A549 (cell line): ENCODE measurements at regions not wholly inside any gene's neighbourhood (a gene's known extent, or its start where the extent isn't known, plus 50 kb on each side); places are given as distances from the start of the nearest gene placed in this dataset.
A peak's percentile ranks its signal among the peaks of the same experiment; 100 is the strongest.

ENCODE experiments used
- ATAC-seq, 2 experiments: fragments of 200-7000 bp in 1 of 2; fragments of >200 bp in 1 of 2; cut with Nextera tagmentation in 1 of 2; cut with Tn5 transposase in 1 of 2; 3 replicates each; pipeline versions ENCODE4 v1.8.0 to v1.9.1; 2018 to 2020; ENCODE audit warnings: mild to moderate bottlenecking in 1 of 2, moderate library complexity in 1 of 2
- CTCF ChIA-PET: fragments of 300-600 bp; sonication (Branson Sonifier 250); formaldehyde crosslinking; extraction: SDS; loops from one replicate; lab custom pipeline; 2021; ENCODE audit warnings: antibody characterized with exemption, inconsistent platforms; lab: Yijun Ruan, JAX
- POLR2A ChIA-PET: fragments of 350-600 bp; formaldehyde crosslinking; extraction: SDS; loops from one replicate; lab custom pipeline; 2021; ENCODE audit warnings: antibody characterized with exemption, inconsistent platforms; lab: Yijun Ruan, JAX
- DNase-seq, 2 experiments: peaks; one replicate each; pipeline versions ENCODE4 v3.0.0 to v3.0.0-alpha.2; 2011 to 2016; ENCODE audit warnings: low read depth in 1 of 2, low spot score in 1 of 2
- FAIRE-seq: peaks from 2 replicates; lab custom pipeline; 2011; peaks lifted over from hg19 to GRCh38; lab: Jason Lieb, UNC
- H3K27ac ChIP-seq, 2 experiments: fragments of >200 bp; sonication (Bioruptor Twin); formaldehyde crosslinking; 3 replicates each; pipeline ENCODE4 v1.5.1; 2016 to 2017
- H3K4me1 ChIP-seq: fragments of >200 bp; sonication (Bioruptor Twin); formaldehyde crosslinking; 3 replicates; pipeline ENCODE4 v1.6.1; 2016
- H3K4me2 ChIP-seq: fragments of >200 bp; sonication (Bioruptor Twin); formaldehyde crosslinking; 3 replicates; pipeline ENCODE4 v1.6.1; 2016
- H3K4me3 ChIP-seq: fragments of >200 bp; sonication (Bioruptor Twin); formaldehyde crosslinking; 3 replicates; pipeline ENCODE4 v1.5.1; 2016
- H3K9me3 ChIP-seq: fragments of >200 bp; sonication (Bioruptor Twin); formaldehyde crosslinking; 3 replicates; pipeline ENCODE4 v1.6.1; 2016
- BHLHE40 ChIP-seq: IDR thresholded peaks from 2 replicates; pipeline ENCODE4 v1.6.1; 2012; ENCODE audit warnings: low read depth, low read length, inconsistent platforms
- CBX2 ChIP-seq: fragments of 200-600 bp; sonication (generic); IDR thresholded peaks from 2 replicates; pipeline ENCODE4 v1.6.1; 2016; ENCODE audit warnings: low read depth, mild to moderate bottlenecking, borderline replicate concordance
- CEBPB ChIP-seq, 2 experiments: fragments of >200 bp in 1 of 2; sonication (Bioruptor Twin) in 1 of 2; formaldehyde crosslinking in 1 of 2; IDR thresholded peaks; 2 replicates each; pipeline ENCODE4 v1.6.1; 2012 to 2016
- CTCF ChIP-seq: fragments of >200 bp; sonication (Bioruptor Twin); formaldehyde crosslinking; IDR thresholded peaks from 3 replicates; pipeline ENCODE4 v1.5.1; 2016
- E2F6 ChIP-seq: IDR thresholded peaks from 2 replicates; pipeline ENCODE4 v1.6.1; 2012; ENCODE audit warnings: low read depth, borderline replicate concordance
- EHF ChIP-seq: fragments of 250-450 bp; sonication (Bioruptor Pico); IDR thresholded peaks from 2 replicates; pipeline ENCODE4 v1.5.0; 2020; ENCODE audit warnings: mild to moderate bottlenecking
- EP300 ChIP-seq, 2 experiments: fragments of >200 bp; sonication (Bioruptor Twin); formaldehyde crosslinking; IDR thresholded peaks; 2 replicates in 1 of 2; 3 replicates in 1 of 2; pipeline ENCODE4 v1.6.1; 2016 to 2017
- FOSB ChIP-seq: fragments of 250-450 bp; sonication (Bioruptor Pico); IDR thresholded peaks from 2 replicates; pipeline ENCODE4 v1.5.0; 2020; ENCODE audit warnings: mild to moderate bottlenecking, moderate library complexity
- GATA3 ChIP-seq: IDR thresholded peaks from 2 replicates; pipeline ENCODE4 v1.6.1; 2012; ENCODE audit warnings: borderline replicate concordance
- HDAC2 ChIP-seq: fragments of 200-600 bp; sonication (generic); IDR thresholded peaks from 2 replicates; pipeline ENCODE4 v1.6.1; 2016
- HEYL ChIP-seq: fragments of 250-450 bp; sonication (Bioruptor Pico); IDR thresholded peaks from 2 replicates; pipeline ENCODE4 v1.8.0; 2021; ENCODE audit warnings: mild to moderate bottlenecking, moderate library complexity
- HMGXB4 ChIP-seq: fragments of 250-450 bp; sonication (Bioruptor Pico); IDR thresholded peaks from 2 replicates; pipeline ENCODE4 v1.5.0; 2021; ENCODE audit warnings: mild to moderate bottlenecking, moderate library complexity, borderline replicate concordance
- HOXA7 ChIP-seq: fragments of 250-450 bp; sonication (Bioruptor Pico); IDR thresholded peaks from 2 replicates; pipeline ENCODE4 v1.5.0; 2020; ENCODE audit warnings: mild to moderate bottlenecking, moderate library complexity
- HOXB13 ChIP-seq: fragments of 250-450 bp; sonication (Bioruptor Pico); IDR thresholded peaks from 2 replicates; pipeline ENCODE4 v1.5.0; 2020; ENCODE audit warnings: low read depth, mild to moderate bottlenecking, moderate library complexity
- HOXB5 ChIP-seq: fragments of 250-450 bp; sonication (Bioruptor Pico); IDR thresholded peaks from 2 replicates; pipeline ENCODE4 v1.5.0; 2020; ENCODE audit warnings: mild to moderate bottlenecking, moderate library complexity
- JUNB ChIP-seq: fragments of >200 bp; sonication (Bioruptor Twin); formaldehyde crosslinking; IDR thresholded peaks from 2 replicates; pipeline ENCODE4 v1.6.1; 2016
- MAFK ChIP-seq: fragments of 450-650 bp; IDR thresholded peaks from 2 replicates; pipeline ENCODE4 v1.6.1; 2014; ENCODE audit not compliant: partially characterized antibody
- MAZ ChIP-seq: fragments of 150-350 bp; IDR thresholded peaks from 2 replicates; pipeline ENCODE4 v1.6.1; 2014; ENCODE audit warnings: antibody characterized with exemption, low read depth, low read length, borderline replicate concordance
- NPAS2 ChIP-seq: fragments of 250-450 bp; sonication (Bioruptor Pico); IDR thresholded peaks from 2 replicates; pipeline ENCODE4 v1.8.0; 2022; ENCODE audit warnings: mild to moderate bottlenecking, moderate library complexity, borderline replicate concordance
- NR3C1 ChIP-seq: fragments of >200 bp; sonication (Bioruptor Twin); formaldehyde crosslinking; IDR thresholded peaks from 3 replicates; pipeline ENCODE4 v1.6.1; 2017
- PHF8 ChIP-seq: fragments of 200-600 bp; sonication (generic); IDR thresholded peaks from 2 replicates; pipeline ENCODE4 v1.6.1; 2016; ENCODE audit warnings: low read depth, mild to moderate bottlenecking, antibody characterized with exemption, moderate library complexity, borderline replicate concordance
- RARB ChIP-seq: fragments of 250-450 bp; sonication (Bioruptor Pico); IDR thresholded peaks from 2 replicates; pipeline ENCODE4 v1.8.0; 2021; ENCODE audit warnings: mild to moderate bottlenecking, moderate library complexity
- RFX5 ChIP-seq: fragments of 450-650 bp; IDR thresholded peaks from 2 replicates; pipeline ENCODE4 v1.7.1; 2014; ENCODE audit warnings: antibody characterized with exemption, mild to moderate bottlenecking, moderate library complexity
- TFCP2L1 ChIP-seq: fragments of 250-450 bp; sonication (Bioruptor Pico); IDR thresholded peaks from 2 replicates; pipeline ENCODE4 v1.5.0; 2021; ENCODE audit warnings: mild to moderate bottlenecking
- TP53 ChIP-seq: fragments of 250-450 bp; sonication (Bioruptor Pico); IDR thresholded peaks from 2 replicates; pipeline ENCODE4 v1.5.0; 2021; ENCODE audit warnings: mild to moderate bottlenecking, moderate library complexity
- USF2 ChIP-seq: fragments of 450-650 bp; IDR thresholded peaks from 2 replicates; pipeline ENCODE4 v1.6.1; 2014; ENCODE audit warnings: antibody characterized with exemption
- ZC3H11A ChIP-seq: fragments of 450-650 bp; IDR thresholded peaks from 2 replicates; pipeline ENCODE4 v1.6.1; 2014; ENCODE audit warnings: antibody characterized with exemption, mild to moderate bottlenecking
- ZNF302 ChIP-seq: fragments of 250-450 bp; sonication (Bioruptor Pico); IDR thresholded peaks from 2 replicates; pipeline ENCODE4 v1.9.0; 2021; ENCODE audit warnings: inconsistent platforms, mild to moderate bottlenecking, moderate library complexity
- ZSCAN20 ChIP-seq: fragments of 250-450 bp; sonication (Bioruptor Pico); IDR thresholded peaks from 2 replicates; pipeline ENCODE4 v1.8.0; 2022; ENCODE audit warnings: mild to moderate bottlenecking, moderate library complexity
- WGBS: methylation state at CpG from one replicate; pipeline ENCODE4 v1.1.6; 2017; ENCODE audit errors: missing lambda C conversion rate; 5-methylcytosine and 5-hydroxymethylcytosine counted together

GRCh38 chr1:177435364-177435763 lies 264.6 kb downstream of the BRINP2 start (continued):
- no peak for TF ChIP-seq E2F6

GRCh38 chr1:177432897-177433296 lies 262.1 kb downstream of the BRINP2 start:
- Histone ChIP-seq H3K4me3 (no peak overlapping the region), H3K27ac (no peak overlapping the region), H3K4me1 (no peaks in the 10 kb centered on the region), H3K4me2 (no peak overlapping the region), H3K9me3 (no peaks in the 10 kb centered on the region)
- 0% methylated on average over 1 of the region's 1 CpG for WGBS
- no peak for FAIRE-seq
- ChIA-PET CTCF (interaction anchor here (1.4 kb wide), 1 partner anchor 12 kb away, joined by 3 read pairs; no protein-coding TSS in a partner anchor), POLR2A (no interaction called here)
- DNase-seq: no peak
- ATAC-seq: peak; percentile 30 to 66; a peak in 2 of 6 replicates
- no peak for TF ChIP-seq RARB (CRISPR knock-in tag)
- no peak for TF ChIP-seq HOXA7 (CRISPR knock-in tag)
- no peak for TF ChIP-seq GATA3
- no peak for TF ChIP-seq EP300 (IDR thresholded peaks at IDR 0.05)
- no peak for TF ChIP-seq NPAS2 (CRISPR knock-in tag)
- TF ChIP-seq CBX2: no peak
- no peak for TF ChIP-seq HDAC2
- TF ChIP-seq HMGXB4 (CRISPR knock-in tag): no peak
- TF ChIP-seq EHF: no peak
- TF ChIP-seq HEYL: no peak
- TF ChIP-seq ZNF302 (CRISPR knock-in tag): no peak
- no peak for TF ChIP-seq MAZ
- no peak for TF ChIP-seq BHLHE40
- TF ChIP-seq RFX5: no peak
- no peak for TF ChIP-seq TP53 (CRISPR knock-in tag)
- TF ChIP-seq PHF8: no peak
- TF ChIP-seq ZC3H11A: no peak
- no peak for TF ChIP-seq E2F6
- no peak for TF ChIP-seq NR3C1

- FAIRE-seq: no peak
- Histone ChIP-seq H3K9me3 (no peaks in the 10 kb centered on the region), H3K27ac (no peak overlapping the region), H3K4me3 (no peak overlapping the region)
- POLR2A ChIA-PET: no interaction called here
- TF ChIP-seq HOXB13 (CRISPR knock-in tag): no peak
- TF ChIP-seq RARB (CRISPR knock-in tag): no peak
- TF ChIP-seq, all 56 proteins: peak for 0
- CTCF ChIA-PET: no interaction called here
- Histone ChIP-seq H3K4me1 (no peaks in the 10 kb centered on the region), H3K4me2 (no peak overlapping the region)
- DNase-seq (no peak), ATAC-seq (no peak)
- WGBS: 6% methylated on average over 1 of the region's 1 CpG
These were observed 260.4 kb downstream of the BRINP2 start for GRCh38 chr1:177431123-177431522.

- no peak for DNase-seq
- CTCF ChIA-PET: interaction anchor here (0.7 kb wide), 1 partner anchor 15 kb away, joined by 3 read pairs; no protein-coding TSS in a partner anchor
- TF ChIP-seq TFCP2L1 (no peak), CEBPB (IDR thresholded peaks at IDR 0.05) (no peak), ZC3H11A (no peak), JUNB (no peak), ZNF302 (CRISPR knock-in tag) (no peak), MAFK (no peak), USF2 (no peak), HOXB5 (CRISPR knock-in tag) (no peak), CTCF (no peak), FOSB (no peak), ZSCAN20 (CRISPR knock-in tag) (no peak)
These were observed 258.5 kb downstream of the BRINP2 start for GRCh38 chr1:177429234-177429633.

More at GRCh38 chr1:177429234-177429633, 258.5 kb downstream of the BRINP2 start:
- no peak overlapping the region for H3K27ac ChIP-seq
- H3K4me1 ChIP-seq: no peaks in the 10 kb centered on the region
- no peak for ATAC-seq
- H3K9me3 ChIP-seq: no peaks in the 10 kb centered on the region
- WGBS: 17% methylated on average over 2 of the region's 2 CpGs
- POLR2A ChIA-PET: no interaction called here
- H3K4me2 ChIP-seq: no peak overlapping the region
- no peak for FAIRE-seq
- H3K4me3 ChIP-seq: no peak overlapping the region
